ENCODE measurements at regions not wholly inside any gene's neighbourhood (a gene's known extent, or its start where the extent isn't known, plus 50 kb on each side); places are given as distances from the start of the nearest gene placed in this dataset.

DNA sequence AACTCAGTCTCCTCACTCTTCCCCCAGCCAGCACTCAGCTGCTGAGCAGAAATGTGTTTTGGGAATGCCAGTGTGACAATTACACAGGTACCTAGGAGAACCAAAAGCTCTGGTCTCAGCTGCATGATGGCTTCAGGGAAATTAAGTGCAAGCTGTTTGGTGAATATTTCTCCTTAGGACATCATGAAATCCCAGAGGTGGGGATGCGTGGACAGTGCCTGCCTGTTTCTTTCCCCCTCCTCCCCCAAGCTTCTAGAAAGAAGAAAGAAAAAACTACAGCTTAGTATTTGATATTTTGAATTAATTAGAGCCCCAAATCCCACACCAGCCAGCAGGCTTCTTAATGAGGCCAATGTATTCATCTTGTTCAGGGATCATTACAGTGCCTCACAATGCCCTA, 243.0 kb downstream of the IDS start:
- Histone ChIP-seq H3K9me3 (no peaks in the 10 kb centered on the region), H3K4me1 (no peaks in the 10 kb centered on the region), H3K4me3 (no peak overlapping the region), H3K36me3 (replicated peaks) (no peaks in the 10 kb centered on the region), H3K27me3 (ENCODE audit: low read depth) (no peaks in the 10 kb centered on the region)
- DNase-seq (ENCODE audit: low spot score in 2 of 2), result no peak
- in situ Hi-C loops (cut with MboI; ENCODE audit: low sequenced_read_pairs), result no loop called here

DNA sequence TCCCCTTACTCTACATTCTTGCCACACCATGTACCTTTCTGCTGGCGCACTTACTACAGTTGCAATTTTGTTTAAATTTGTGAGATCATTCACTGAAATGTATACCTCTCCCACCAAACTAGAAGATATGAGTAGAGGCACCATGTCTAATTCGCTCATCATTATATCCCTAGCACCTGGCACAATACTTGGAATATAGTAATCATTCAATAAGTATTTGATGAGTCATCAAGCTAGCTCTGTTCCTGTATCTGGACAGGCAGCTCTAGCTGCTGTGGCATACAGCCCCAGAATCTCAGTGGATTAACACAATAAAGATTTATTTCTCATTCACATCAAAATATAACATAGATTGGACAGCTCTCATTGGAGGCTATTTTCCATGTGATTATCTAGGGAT, 245.9 kb downstream of the IDS start:
- DNase-seq (ENCODE audit: low spot score in 2 of 2), result no peak
- H3K27me3 ChIP-seq (ENCODE audit: low read depth), result no peaks in the 10 kb centered on the region
- no peaks in the 10 kb centered on the region for H3K36me3 ChIP-seq (replicated peaks)
- no peak overlapping the region for H3K4me3 ChIP-seq
- H3K4me1 ChIP-seq, result no peaks in the 10 kb centered on the region
- H3K9me3 ChIP-seq, result no peaks in the 10 kb centered on the region
- in situ Hi-C loops (cut with MboI; ENCODE audit: low sequenced_read_pairs), result no loop called here

DNA sequence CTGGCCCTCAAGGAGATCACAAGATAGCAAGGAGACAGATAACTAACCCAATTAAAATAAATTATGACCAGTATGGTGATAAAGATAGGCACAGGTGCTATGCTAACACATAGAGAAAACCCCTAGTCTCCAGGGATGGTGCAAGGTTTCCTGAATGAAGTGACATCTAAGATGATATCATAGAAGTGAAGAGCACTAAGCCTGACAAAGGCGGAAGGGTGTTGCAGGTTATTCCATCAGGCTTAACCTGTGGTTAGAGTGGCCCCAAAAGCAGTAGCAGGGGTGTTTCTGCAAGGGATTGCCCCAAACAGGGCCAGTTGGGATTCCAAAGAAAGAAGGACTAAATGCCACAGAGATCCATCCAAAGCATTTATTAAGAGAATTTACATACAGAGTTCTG, 249.2 kb downstream of the IDS start:
- H3K4me1 ChIP-seq, result no peaks in the 10 kb centered on the region
- DNase-seq (ENCODE audit: low spot score in 2 of 2), result no peak
- H3K36me3 ChIP-seq (replicated peaks), result no peaks in the 10 kb centered on the region
- H3K4me3 ChIP-seq, result no peak overlapping the region
- H3K27me3 ChIP-seq (ENCODE audit: low read depth), result no peaks in the 10 kb centered on the region
- in situ Hi-C loops (cut with MboI; ENCODE audit: low sequenced_read_pairs), result no loop called here
- no peaks in the 10 kb centered on the region for H3K9me3 ChIP-seq

DNA sequence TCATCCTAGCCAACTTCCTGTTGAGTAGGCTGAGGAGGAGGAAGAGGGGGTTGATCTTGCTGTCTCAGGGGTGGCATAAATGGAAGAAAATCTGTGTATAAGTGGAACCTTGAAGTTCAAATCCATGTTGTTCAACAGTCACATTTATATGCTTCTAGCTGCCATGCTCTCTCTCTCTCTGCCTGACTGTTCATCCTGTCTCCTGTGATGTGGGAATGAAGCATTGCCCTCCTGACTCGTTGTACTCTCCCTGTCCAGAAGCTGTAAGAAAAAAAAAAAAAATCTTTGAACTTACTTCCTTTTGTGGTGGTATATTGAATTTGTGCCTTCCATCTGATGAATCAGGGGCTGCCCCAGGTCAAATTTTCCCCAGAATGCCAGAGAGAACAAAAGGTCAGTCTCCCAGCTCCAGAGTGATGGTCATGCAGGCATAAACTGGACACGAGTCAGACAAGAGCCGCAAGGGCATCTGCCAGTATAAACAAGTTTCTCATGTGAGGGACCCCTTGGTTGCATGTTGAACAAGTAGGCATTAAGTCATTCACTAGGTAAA, 257.0 kb downstream of the IDS start:
- DNase-seq (ENCODE audit: low spot score in 2 of 2), result no peak
- Histone ChIP-seq H3K4me3 (no peak overlapping the region), H3K9me3 (no peaks in the 10 kb centered on the region), H3K27me3 (ENCODE audit: low read depth) (peaks cover under 1% of the 10 kb centered on the region; the same call in 1 of the 2 replicates), H3K36me3 (replicated peaks) (no peaks in the 10 kb centered on the region), H3K4me1 (peaks cover 7% of the 10 kb centered on the region; the same call in 1 of the 2 replicates)
- in situ Hi-C loops (cut with MboI; ENCODE audit: low sequenced_read_pairs), result no loop called here

DNA sequence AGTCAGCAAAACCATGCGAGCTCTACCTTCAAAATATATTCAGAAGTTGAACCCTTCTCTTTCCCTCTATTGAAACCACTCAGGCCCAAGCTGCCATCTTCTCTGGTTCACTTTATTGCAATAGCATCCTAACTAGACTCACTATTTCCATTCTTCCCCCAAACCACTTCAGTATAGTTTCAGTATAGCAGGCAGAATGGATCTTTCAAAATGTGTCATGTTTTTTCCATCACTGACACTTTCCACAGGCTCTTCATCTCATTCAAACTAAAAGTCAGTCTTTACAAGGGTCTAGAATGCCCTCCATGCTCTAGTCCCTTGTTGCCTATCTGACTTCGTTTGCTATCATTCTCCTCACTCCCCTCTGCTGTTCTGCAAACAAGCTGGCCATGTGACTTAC, 274.4 kb downstream of the IDS start:
- Histone ChIP-seq H3K36me3 (replicated peaks) (no peaks in the 10 kb centered on the region), H3K4me3 (no peak overlapping the region), H3K27me3 (ENCODE audit: low read depth) (no peaks in the 10 kb centered on the region), H3K4me1 (no peaks in the 10 kb centered on the region), H3K9me3 (no peaks in the 10 kb centered on the region)
- in situ Hi-C loops (cut with MboI; ENCODE audit: low sequenced_read_pairs), result no loop called here
- no peak for DNase-seq (ENCODE audit: low spot score in 2 of 2)

DNA sequence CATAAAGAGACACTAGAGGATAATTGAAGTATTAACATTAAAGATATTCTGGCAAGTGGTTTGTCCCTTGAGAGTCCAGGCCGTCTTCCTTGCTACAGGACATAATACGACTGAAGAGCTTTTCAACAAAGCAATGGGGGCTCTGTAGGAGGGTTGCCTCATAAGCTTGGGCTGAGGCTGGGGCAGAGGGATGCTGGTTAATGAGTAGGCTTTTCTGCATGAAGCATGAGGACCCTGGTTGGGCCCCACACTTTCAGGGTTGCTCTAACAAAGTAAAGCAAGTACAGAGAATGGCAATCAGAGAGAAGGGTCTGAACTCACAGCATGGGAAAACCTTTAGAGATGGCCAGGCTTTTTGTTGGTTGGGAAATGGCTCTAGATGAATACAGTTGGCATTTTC, 281.3 kb downstream of the IDS start:
- DNase-seq (ENCODE audit: low spot score in 2 of 2), result no peak
- H3K9me3 ChIP-seq, result no peaks in the 10 kb centered on the region
- no peak overlapping the region for H3K4me3 ChIP-seq
- in situ Hi-C loops (cut with MboI; ENCODE audit: low sequenced_read_pairs), result no loop called here
- H3K27me3 ChIP-seq (ENCODE audit: low read depth), result no peaks in the 10 kb centered on the region
- H3K4me1 ChIP-seq, result no peaks in the 10 kb centered on the region
- H3K36me3 ChIP-seq (replicated peaks), result no peaks in the 10 kb centered on the region

DNA sequence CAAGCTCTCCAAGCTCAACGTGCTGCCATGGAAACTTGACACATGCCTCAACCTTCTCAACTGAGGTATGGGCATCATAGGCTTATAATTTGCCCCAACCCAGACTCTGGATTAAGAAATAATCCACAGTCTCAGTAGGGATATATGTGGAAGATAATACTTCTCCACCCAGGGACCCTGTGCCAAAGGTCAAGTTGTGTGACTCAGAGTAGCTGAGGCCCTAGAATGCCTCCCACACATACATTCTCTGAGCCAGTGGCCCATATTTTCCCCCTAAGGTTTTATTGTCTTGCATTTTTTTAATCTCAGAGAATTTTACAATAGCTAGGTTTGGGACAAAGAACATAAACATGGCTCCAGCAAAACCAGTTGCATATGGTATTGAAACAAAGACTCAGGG, 283.1 kb downstream of the IDS start:
- no peaks in the 10 kb centered on the region for H3K4me1 ChIP-seq
- H3K9me3 ChIP-seq, result no peaks in the 10 kb centered on the region
- no peak overlapping the region for H3K4me3 ChIP-seq
- no peak for DNase-seq (ENCODE audit: low spot score in 2 of 2)
- in situ Hi-C loops (cut with MboI; ENCODE audit: low sequenced_read_pairs), result no loop called here
- no peaks in the 10 kb centered on the region for H3K36me3 ChIP-seq (replicated peaks)
- no peaks in the 10 kb centered on the region for H3K27me3 ChIP-seq (ENCODE audit: low read depth)

DNA sequence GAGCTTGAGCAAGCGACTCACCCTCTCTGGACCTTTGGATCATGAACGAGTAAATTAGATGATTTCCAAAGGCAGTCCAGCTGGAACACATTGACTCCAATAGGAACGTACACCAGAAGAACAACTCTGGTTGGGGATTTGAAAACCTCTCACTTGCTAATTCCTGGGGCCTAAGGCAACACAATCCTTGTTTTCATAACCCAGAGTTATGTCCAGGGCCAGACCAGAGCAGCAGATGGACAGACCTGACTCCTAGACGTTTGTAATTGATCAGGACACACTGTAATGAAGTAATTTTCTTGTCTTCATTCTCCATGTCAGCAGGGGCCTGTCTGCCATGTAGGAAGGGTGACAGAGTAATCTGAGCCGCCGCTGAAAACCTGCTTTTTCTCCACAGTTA, 283.9 kb downstream of the IDS start:
- Histone ChIP-seq H3K27me3 (ENCODE audit: low read depth) (no peaks in the 10 kb centered on the region), H3K4me1 (no peaks in the 10 kb centered on the region), H3K4me3 (no peak overlapping the region), H3K9me3 (no peaks in the 10 kb centered on the region), H3K36me3 (replicated peaks) (no peaks in the 10 kb centered on the region)
- DNase-seq (ENCODE audit: low spot score in 2 of 2), result no peak
- in situ Hi-C loops (cut with MboI; ENCODE audit: low sequenced_read_pairs), result no loop called here

DNA sequence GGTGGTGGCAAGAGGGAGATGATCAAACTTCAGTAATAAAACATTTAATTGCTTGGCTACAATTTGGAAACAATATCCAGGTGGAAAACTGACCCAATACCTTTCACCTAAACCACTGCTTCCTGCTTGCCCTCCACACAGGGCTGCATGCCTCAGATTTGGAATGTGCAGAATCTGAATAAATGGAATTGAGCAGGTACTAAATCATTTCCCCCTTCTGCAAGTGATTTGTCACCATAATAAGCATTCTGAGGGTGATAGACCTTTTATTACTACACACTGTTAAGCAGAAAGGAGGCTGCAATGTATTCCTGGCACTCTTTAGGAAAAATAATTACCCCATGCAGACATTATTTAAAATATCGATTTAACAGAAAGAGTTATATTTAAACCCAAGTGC, 291.8 kb downstream of the IDS start:
- H3K9me3 ChIP-seq, result no peaks in the 10 kb centered on the region
- no peaks in the 10 kb centered on the region for H3K4me1 ChIP-seq
- in situ Hi-C loops (cut with MboI; ENCODE audit: low sequenced_read_pairs), result no loop called here
- no peaks in the 10 kb centered on the region for H3K36me3 ChIP-seq (replicated peaks)
- H3K4me3 ChIP-seq, result no peak overlapping the region
- H3K27me3 ChIP-seq (ENCODE audit: low read depth), result no peaks in the 10 kb centered on the region
- no peak for DNase-seq (ENCODE audit: low spot score in 2 of 2)

DNA sequence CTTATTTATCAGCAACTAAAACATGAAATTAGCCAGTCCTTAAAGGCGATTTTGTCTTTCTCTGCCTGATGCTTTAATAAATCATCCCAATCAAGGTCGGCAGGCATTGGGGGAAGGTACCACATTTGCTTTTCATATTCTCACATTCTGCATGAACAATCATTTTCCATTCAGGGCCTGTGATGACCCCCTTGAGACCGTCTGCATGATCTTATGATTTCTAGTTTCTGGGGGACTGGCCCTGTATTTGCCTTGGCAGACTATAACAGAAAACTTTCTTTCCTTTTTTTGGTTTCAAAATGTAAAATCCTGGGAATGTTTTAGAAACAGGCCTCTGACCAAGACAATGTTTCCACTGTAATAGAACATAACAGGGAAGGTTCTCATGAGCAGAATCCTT, 296.8 kb downstream of the IDS start:
- DNase-seq (ENCODE audit: low spot score in 2 of 2), result no peak
- H3K27me3 ChIP-seq (ENCODE audit: low read depth), result no peaks in the 10 kb centered on the region
- H3K4me1 ChIP-seq, result no peaks in the 10 kb centered on the region
- H3K9me3 ChIP-seq, result no peaks in the 10 kb centered on the region
- in situ Hi-C loops (cut with MboI; ENCODE audit: low sequenced_read_pairs), result no loop called here
- no peak overlapping the region for H3K4me3 ChIP-seq
- H3K36me3 ChIP-seq (replicated peaks), result no peaks in the 10 kb centered on the region

DNA sequence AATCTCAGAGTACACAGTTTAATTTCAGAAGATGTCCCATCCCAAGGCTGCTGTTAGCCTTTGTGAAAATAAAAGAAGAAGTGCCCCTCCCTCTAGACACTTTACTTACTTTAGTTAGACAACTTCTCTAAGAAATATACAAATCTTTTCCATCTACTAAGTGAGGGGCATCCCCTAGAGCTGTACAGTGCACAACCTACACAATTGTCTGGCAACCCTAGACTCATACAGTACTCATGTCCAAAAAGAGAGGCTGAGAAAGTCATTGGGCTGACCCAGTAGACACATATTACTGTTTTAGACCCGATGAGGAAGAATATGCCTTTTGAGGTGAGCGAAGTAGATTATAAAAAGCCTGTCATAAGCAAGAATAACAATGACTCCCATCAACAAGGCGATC, 297.6 kb downstream of the IDS start:
- H3K9me3 ChIP-seq, result no peaks in the 10 kb centered on the region
- in situ Hi-C loops (cut with MboI; ENCODE audit: low sequenced_read_pairs), result no loop called here
- no peaks in the 10 kb centered on the region for H3K36me3 ChIP-seq (replicated peaks)
- H3K4me1 ChIP-seq, result no peaks in the 10 kb centered on the region
- no peak overlapping the region for H3K4me3 ChIP-seq
- DNase-seq (ENCODE audit: low spot score in 2 of 2), result no peak
- no peaks in the 10 kb centered on the region for H3K27me3 ChIP-seq (ENCODE audit: low read depth)

DNA sequence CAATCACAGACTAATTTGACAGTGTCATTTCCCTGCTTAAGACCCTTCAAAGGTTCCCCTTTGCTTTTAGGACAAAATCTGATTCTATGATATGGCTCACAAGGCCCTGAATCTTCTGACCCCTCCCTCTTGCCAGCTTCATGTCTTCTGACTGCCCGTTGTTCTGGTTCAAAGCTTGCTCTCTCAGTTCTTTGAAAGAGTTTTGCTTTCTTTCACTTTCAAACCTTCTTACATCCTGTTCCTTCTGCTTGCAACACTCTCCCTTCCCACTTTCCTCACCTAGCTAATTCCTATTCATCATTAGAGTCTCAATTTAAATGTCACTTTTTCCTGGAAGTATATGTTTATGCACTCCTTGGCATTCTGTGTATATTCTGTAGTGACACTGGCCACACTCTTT, 299.2 kb downstream of the IDS start:
- no peaks in the 10 kb centered on the region for H3K36me3 ChIP-seq (replicated peaks)
- no peak for DNase-seq (ENCODE audit: low spot score in 2 of 2)
- H3K27me3 ChIP-seq (ENCODE audit: low read depth), result no peaks in the 10 kb centered on the region
- H3K4me3 ChIP-seq, result no peak overlapping the region
- H3K9me3 ChIP-seq, result no peaks in the 10 kb centered on the region; the same call in 1 of the 2 replicates
- H3K4me1 ChIP-seq, result no peaks in the 10 kb centered on the region
- in situ Hi-C loops (cut with MboI; ENCODE audit: low sequenced_read_pairs), result no loop called here

DNA sequence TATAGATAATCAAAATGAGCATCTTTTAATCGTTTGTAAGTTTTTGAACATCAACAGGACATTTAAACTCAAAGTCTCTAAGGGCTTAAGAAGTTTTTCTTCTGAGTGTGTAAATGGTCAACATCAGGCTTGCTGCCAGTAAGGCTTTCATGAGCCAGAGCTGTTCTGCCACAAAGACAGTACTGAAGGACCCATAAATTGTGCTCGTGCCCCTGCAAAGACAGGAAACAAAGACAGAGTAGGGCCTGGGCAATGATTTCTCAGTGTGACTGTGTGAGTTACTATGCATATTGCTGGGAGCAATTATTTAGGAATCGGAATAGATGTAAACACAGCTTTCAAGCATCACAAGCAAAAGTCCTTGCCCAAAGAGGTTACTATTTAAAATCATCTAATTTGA, 300.0 kb downstream of the IDS start:
- Histone ChIP-seq H3K36me3 (replicated peaks) (no peaks in the 10 kb centered on the region), H3K27me3 (ENCODE audit: low read depth) (no peaks in the 10 kb centered on the region), H3K4me3 (no peak overlapping the region), H3K9me3 (no peaks in the 10 kb centered on the region; the same call in 1 of the 2 replicates), H3K4me1 (no peaks in the 10 kb centered on the region)
- in situ Hi-C loops (cut with MboI; ENCODE audit: low sequenced_read_pairs), result no loop called here
- no peak for DNase-seq (ENCODE audit: low spot score in 2 of 2)

DNA sequence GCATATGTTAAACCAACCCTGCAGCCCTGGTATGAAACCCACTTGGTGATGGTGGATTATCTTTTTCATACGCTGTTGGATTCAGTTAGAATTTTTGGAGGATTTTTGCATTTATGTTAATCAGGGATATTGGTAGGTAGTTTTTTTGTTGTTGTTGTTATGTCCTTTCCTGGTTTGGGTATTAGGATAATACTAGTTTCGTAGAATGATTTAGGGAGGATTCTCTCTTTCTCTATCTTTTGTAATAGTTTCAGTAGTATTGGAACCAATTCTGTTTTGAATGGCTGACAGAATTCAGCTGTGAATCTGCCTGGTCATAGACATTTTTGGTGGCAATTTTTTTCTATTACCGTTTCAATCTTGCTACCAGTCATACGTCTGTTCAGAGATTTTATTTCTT, 305.4 kb downstream of the IDS start:
- H3K27me3 ChIP-seq (ENCODE audit: low read depth), result no peaks in the 10 kb centered on the region
- DNase-seq (ENCODE audit: low spot score in 2 of 2), result no peak
- H3K4me3 ChIP-seq, result no peak overlapping the region
- H3K36me3 ChIP-seq (replicated peaks), result no peaks in the 10 kb centered on the region
- no peaks in the 10 kb centered on the region; the same call in 1 of the 2 replicates for H3K9me3 ChIP-seq
- no peaks in the 10 kb centered on the region for H3K4me1 ChIP-seq
- in situ Hi-C loops (cut with MboI; ENCODE audit: low sequenced_read_pairs), result no loop called here

DNA sequence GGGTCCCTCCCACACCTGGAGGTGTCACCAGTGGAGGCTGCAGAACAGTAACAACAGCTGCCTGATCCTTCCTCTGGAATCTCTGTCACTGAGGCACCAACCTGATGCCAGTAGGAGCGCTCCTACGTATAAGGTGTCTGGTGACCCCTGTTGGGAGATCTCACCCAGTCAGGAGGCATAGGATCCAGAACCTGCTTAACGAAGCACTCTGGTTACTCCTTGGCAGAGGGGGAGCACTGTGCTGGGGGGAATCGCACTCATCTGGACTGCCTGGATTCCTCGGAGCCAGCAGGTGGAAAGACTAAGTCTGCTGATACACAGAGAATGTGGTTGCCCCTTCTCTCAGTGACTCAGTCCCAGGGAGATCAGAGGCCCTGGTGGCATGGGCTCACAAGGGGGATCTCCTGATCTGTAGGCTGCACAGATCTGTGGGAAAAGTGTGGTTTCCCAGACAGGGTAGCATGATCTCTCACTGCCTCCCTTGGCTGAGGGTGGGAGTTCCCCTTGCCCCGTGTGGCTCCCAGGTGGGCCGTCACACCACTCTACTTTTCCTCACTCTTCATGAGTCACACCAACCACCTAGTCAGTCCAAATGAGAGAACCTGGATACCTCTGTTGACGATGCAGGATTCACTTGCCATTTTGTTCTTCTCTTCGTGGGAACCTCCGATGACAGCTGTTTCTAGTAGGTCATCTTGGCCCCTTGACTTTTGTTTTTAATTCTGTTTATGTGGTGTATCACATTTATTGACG, 305.9 kb downstream of the IDS start:
- Histone ChIP-seq H3K4me1 (no peaks in the 10 kb centered on the region), H3K9me3 (no peaks in the 10 kb centered on the region; the same call in 1 of the 2 replicates), H3K27me3 (ENCODE audit: low read depth) (no peaks in the 10 kb centered on the region), H3K36me3 (replicated peaks) (no peaks in the 10 kb centered on the region), H3K4me3 (no peak overlapping the region)
- DNase-seq (ENCODE audit: low spot score in 2 of 2), result no peak
- in situ Hi-C loops (cut with MboI; ENCODE audit: low sequenced_read_pairs), result no loop called here
